Astrocyte (in vitro differentiated cells and primary cell): ENCODE measurements at regions not wholly inside any gene's neighbourhood (a gene's known extent, or its start where the extent isn't known, plus 50 kb on each side); places are given as distances from the start of the nearest gene placed in this dataset.

ENCODE experiments used
- EZH2 ChIP-seq: IDR thresholded peaks from 2 replicates; pipeline ENCODE4 v1.6.1; 2012; ENCODE audit warnings: mild to moderate bottlenecking, low read length, inconsistent platforms; ENCODE audit not compliant: insufficient read depth
- TF ChIP-seq, protein P1 (sequence below): IDR thresholded peaks from 2 replicates; pipeline ENCODE4 v1.5.1; 2011; ENCODE audit warnings: low read depth, mild to moderate bottlenecking, inconsistent platforms, low read length, moderate library complexity; ENCODE audit not compliant: insufficient read depth

DNA sequence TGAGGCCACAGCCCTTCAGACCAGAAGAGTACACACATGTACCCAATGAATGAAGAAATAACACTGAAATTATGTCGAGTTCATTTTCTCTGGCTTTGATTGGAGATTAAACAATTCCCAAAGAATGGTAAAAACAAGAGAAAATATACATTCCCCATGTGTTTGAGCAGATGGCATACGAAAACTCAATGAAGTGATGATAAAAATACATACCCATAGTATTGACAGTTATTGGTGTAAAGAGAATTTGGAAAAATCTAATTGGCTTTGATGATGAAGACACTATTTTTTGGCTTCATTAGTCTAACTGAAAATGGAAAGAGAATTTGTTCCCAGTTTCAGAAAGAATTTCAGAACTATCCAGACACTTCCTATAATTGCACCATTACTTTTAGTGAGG, 76.6 kb upstream of the SNRPB2 start:
- TF ChIP-seq, protein P1, sequence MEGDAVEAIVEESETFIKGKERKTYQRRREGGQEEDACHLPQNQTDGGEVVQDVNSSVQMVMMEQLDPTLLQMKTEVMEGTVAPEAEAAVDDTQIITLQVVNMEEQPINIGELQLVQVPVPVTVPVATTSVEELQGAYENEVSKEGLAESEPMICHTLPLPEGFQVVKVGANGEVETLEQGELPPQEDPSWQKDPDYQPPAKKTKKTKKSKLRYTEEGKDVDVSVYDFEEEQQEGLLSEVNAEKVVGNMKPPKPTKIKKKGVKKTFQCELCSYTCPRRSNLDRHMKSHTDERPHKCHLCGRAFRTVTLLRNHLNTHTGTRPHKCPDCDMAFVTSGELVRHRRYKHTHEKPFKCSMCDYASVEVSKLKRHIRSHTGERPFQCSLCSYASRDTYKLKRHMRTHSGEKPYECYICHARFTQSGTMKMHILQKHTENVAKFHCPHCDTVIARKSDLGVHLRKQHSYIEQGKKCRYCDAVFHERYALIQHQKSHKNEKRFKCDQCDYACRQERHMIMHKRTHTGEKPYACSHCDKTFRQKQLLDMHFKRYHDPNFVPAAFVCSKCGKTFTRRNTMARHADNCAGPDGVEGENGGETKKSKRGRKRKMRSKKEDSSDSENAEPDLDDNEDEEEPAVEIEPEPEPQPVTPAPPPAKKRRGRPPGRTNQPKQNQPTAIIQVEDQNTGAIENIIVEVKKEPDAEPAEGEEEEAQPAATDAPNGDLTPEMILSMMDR: no peak
- TF ChIP-seq EZH2: no peak
